IMR-90 (cell line): ENCODE measurements at regions not wholly inside any gene's neighbourhood (a gene's known extent, or its start where the extent isn't known, plus 50 kb on each side); places are given as distances from the start of the nearest gene placed in this dataset.

Experiments
- ATAC-seq: fragments of 200-7000 bp; cut with Tn5 transposase; 2 replicates; pipeline ENCODE4 v1.9.1; 2020; ENCODE audit warnings: low read depth, mild to moderate bottlenecking, moderate library complexity
- BruUV-seq: library from RNA; stranded (reverse); fragments of 400-500 nt; replicated peaks from 2 replicates; lab custom pipeline; 2021; lab: Mats Ljungman, UMichigan
- CTCF ChIA-PET: fragments of 300-600 bp; formaldehyde crosslinking; extraction: SDS; loops from one replicate; lab custom pipeline; 2021; ENCODE audit warnings: antibody characterized with exemption; lab: Yijun Ruan, JAX
- POLR2A ChIA-PET: fragments of 300-600 bp; sonication (Branson Sonifier 250); formaldehyde crosslinking; loops from one replicate; lab custom pipeline; 2022; ENCODE audit warnings: antibody characterized with exemption; ENCODE audit not compliant: unreplicated experiment; lab: Charles Lee
- DNase-seq: peaks from one replicate; pipeline ENCODE4 v3.0.0; 2013
- H2AFZ ChIP-seq: replicated peaks from 2 replicates; pipeline ENCODE3; 2013; ENCODE audit warnings: low read length, mild to moderate bottlenecking; ENCODE audit not compliant: poor library complexity
- H2AK5ac ChIP-seq: 2 replicates; pipeline ENCODE4 v1.6.1; 2013; ENCODE audit warnings: low read depth, low read length, inconsistent platforms
- H2AK9ac ChIP-seq: replicated peaks from 2 replicates; pipeline ENCODE3; 2013; ENCODE audit warnings: mild to moderate bottlenecking, low read depth, low read length, moderate library complexity; ENCODE audit not compliant: poor library complexity
- H2BK120ac ChIP-seq: 2 replicates; pipeline ENCODE4 v1.6.1; 2013; ENCODE audit warnings: low read depth, low read length, inconsistent platforms
- H2BK15ac ChIP-seq: 3 replicates; pipeline ENCODE4 v1.6.1; 2013; ENCODE audit warnings: low read depth, low read length, inconsistent platforms
- H2BK20ac ChIP-seq: 2 replicates; pipeline ENCODE4 v1.6.1; 2013; ENCODE audit warnings: low read depth, mild to moderate bottlenecking, inconsistent platforms, low read length, moderate library complexity
- H2BK5ac ChIP-seq: 2 replicates; pipeline ENCODE4 v1.6.1; 2013; ENCODE audit warnings: mild to moderate bottlenecking, low read depth, low read length, inconsistent platforms; ENCODE audit not compliant: poor library complexity, severe bottlenecking
- H3K14ac ChIP-seq: replicated peaks from 2 replicates; pipeline ENCODE4 v1.6.1; 2013; ENCODE audit warnings: low read depth, low read length, inconsistent platforms
- H3K18ac ChIP-seq: 2 replicates; pipeline ENCODE4 v1.6.1; 2013; ENCODE audit warnings: low read depth, low read length, control low read depth
- H3K23ac ChIP-seq: 2 replicates; pipeline ENCODE4 v1.6.1; 2013; ENCODE audit warnings: low read depth, low read length, inconsistent platforms
- H3K27ac ChIP-seq: 2 replicates; pipeline ENCODE4 v1.5.1; 2013; ENCODE audit warnings: mild to moderate bottlenecking, control low read depth, low read length; ENCODE audit not compliant: insufficient read depth
- H3K27me3 ChIP-seq: 2 replicates; pipeline ENCODE4 v1.6.1; 2013; ENCODE audit warnings: low read length; ENCODE audit not compliant: control insufficient read depth, insufficient read depth
- H3K36me3 ChIP-seq: 2 replicates; pipeline ENCODE4 v1.6.1; 2013; ENCODE audit warnings: low read length, mixed read lengths; ENCODE audit not compliant: control insufficient read depth, insufficient read depth
- H3K4ac ChIP-seq: 2 replicates; pipeline ENCODE4 v1.6.1; 2013; ENCODE audit warnings: low read depth, low read length, inconsistent platforms
- H3K4me1 ChIP-seq: 2 replicates; pipeline ENCODE4 v1.6.1; 2013; ENCODE audit warnings: low read length, mixed read lengths; ENCODE audit not compliant: control insufficient read depth, insufficient read depth
- H3K4me2 ChIP-seq: 2 replicates; pipeline ENCODE4 v1.6.1; 2013; ENCODE audit warnings: low read depth, mild to moderate bottlenecking, control low read depth, low read length, moderate library complexity
- H3K4me3 ChIP-seq: 2 replicates; pipeline ENCODE4 v1.5.1; 2013; ENCODE audit warnings: low read depth, mild to moderate bottlenecking, control low read depth, low read length, moderate library complexity; ENCODE audit not compliant: insufficient read depth
- H3K56ac ChIP-seq: 2 replicates; pipeline ENCODE4 v1.6.1; 2013; ENCODE audit warnings: low read length, inconsistent platforms; ENCODE audit not compliant: insufficient read depth; ENCODE audit errors: extremely low read depth
- H3K79me1 ChIP-seq, 2 experiments: 2 replicates each; pipeline ENCODE4 v1.6.1; 2013; ENCODE audit warnings: low read length in 2 of 2, inconsistent platforms in 1 of 2, low read depth in 1 of 2
- H3K9ac ChIP-seq: 2 replicates; pipeline ENCODE4 v1.6.1; 2013; ENCODE audit warnings: low read depth, low read length, control low read depth
- H3K9me1 ChIP-seq: 2 replicates; pipeline ENCODE4 v1.6.1; 2013; ENCODE audit warnings: low read length, inconsistent platforms; ENCODE audit not compliant: insufficient read depth
- H3K9me3 ChIP-seq: 2 replicates; pipeline ENCODE4 v1.6.1; 2013; ENCODE audit warnings: low read length; ENCODE audit not compliant: control insufficient read depth, insufficient read depth
- H4K20me1 ChIP-seq: 2 replicates; pipeline ENCODE4 v1.6.1; 2013; ENCODE audit warnings: low read length, inconsistent platforms; ENCODE audit not compliant: insufficient read depth
- H4K5ac ChIP-seq: 2 replicates; pipeline ENCODE4 v1.6.1; 2013; ENCODE audit warnings: mild to moderate bottlenecking, low read depth, low read length, control low read depth
- H4K8ac ChIP-seq, 2 experiments: 2 replicates each; pipeline ENCODE4 v1.6.1; 2013; ENCODE audit warnings: low read depth in 2 of 2, low read length in 2 of 2, control low read depth in 1 of 2, inconsistent platforms in 1 of 2
- H4K91ac ChIP-seq: 2 replicates; pipeline ENCODE4 v1.6.1; 2013; ENCODE audit warnings: low read depth, low read length, inconsistent platforms; ENCODE audit not compliant: insufficient read depth
- BHLHE40 ChIP-seq: fragments of 150-350 bp; IDR thresholded peaks from 2 replicates; pipeline ENCODE4 v1.6.1; 2016; ENCODE audit warnings: mild to moderate bottlenecking, low read depth, low read length
- CEBPB ChIP-seq: IDR thresholded peaks from 2 replicates; pipeline ENCODE4 v1.6.1; 2012; ENCODE audit warnings: low read depth, low read length, improper control_type of control experiment
- CHD1 ChIP-seq: IDR thresholded peaks from 2 replicates; pipeline ENCODE4 v1.6.1; 2012; ENCODE audit warnings: low read depth, low read length, improper control_type of control experiment
- FOS ChIP-seq: fragments of 150-350 bp; IDR thresholded peaks from 2 replicates; pipeline ENCODE4 v1.6.1; 2016; ENCODE audit warnings: low read depth, low read length
- MAFK ChIP-seq: IDR thresholded peaks from 2 replicates; pipeline ENCODE4 v1.6.1; 2012; ENCODE audit warnings: low read depth, low read length, improper control_type of control experiment
- MXI1 ChIP-seq: IDR thresholded peaks from 2 replicates; pipeline ENCODE4 v1.6.1; 2012; ENCODE audit warnings: low read depth, mild to moderate bottlenecking, low read length, moderate library complexity, borderline replicate concordance
- NFE2L2 ChIP-seq: fragments of 150-350 bp; IDR thresholded peaks from 2 replicates; pipeline ENCODE4 v1.6.1; 2016; ENCODE audit warnings: low read depth, mild to moderate bottlenecking, low read length
- POLR2A ChIP-seq: IDR thresholded peaks from 2 replicates; pipeline ENCODE4 v1.6.1; 2012; ENCODE audit warnings: mild to moderate bottlenecking, low read depth, low read length
- WGBS, 2 experiments: methylation state at CpG; one replicate each; pipeline versions ENCODE4 v1.1.5 to v1.1.7; 2013; ENCODE audit warnings: missing lambda C conversion rate in 2 of 2; ENCODE audit not compliant: insufficient read length in 1 of 2; ENCODE audit errors: extremely low coverage in 2 of 2; 5-methylcytosine and 5-hydroxymethylcytosine counted together
- dilution Hi-C: fragments of 300-500 bp; cut with HindIII; formaldehyde crosslinking; loops from one replicate; pipeline ENCODE4 v1.14.3; 2018; ENCODE audit warnings: low sequenced_read_pairs; ENCODE audit not compliant: unreplicated experiment
- in situ Hi-C: fragments of 300-500 bp; cut with MboI; formaldehyde crosslinking; loops from 3 replicates; pipeline ENCODE4 v1.14.3; 2019; ENCODE audit warnings: low sequenced_read_pairs, inconsistent platforms, mixed read lengths
- intact Hi-C: fragments of 100-400 bp; cut with micrococcal nuclease; formaldehyde crosslinking; loops from 2 replicates; pipeline ENCODE4 v1.10.0; 2022

- Histone ChIP-seq H2AK9ac (no peak overlapping the region), H3K9me3 (peaks cover 23% of the 10 kb centered on the region), H2AK5ac (no peak overlapping the region), H3K9ac (no peak overlapping the region), H2BK120ac (no peak overlapping the region), H2BK20ac (no peak overlapping the region), H4K8ac (no peak overlapping the region), H3K27ac (no peak overlapping the region), H2BK15ac (no peak overlapping the region), H3K56ac (no peak overlapping the region), H3K4ac (no peak overlapping the region), H4K20me1 (no peaks in the 10 kb centered on the region), H4K91ac (no peak overlapping the region), H3K4me2 (no peak overlapping the region), H2BK5ac (no peak overlapping the region), H3K23ac (no peak overlapping the region), H3K4me1 (no peaks in the 10 kb centered on the region), H2AFZ (no peak overlapping the region), H3K79me1 (no peaks in the 10 kb centered on the region), H3K27me3 (no peaks in the 10 kb centered on the region), H3K9me1 (no peaks in the 10 kb centered on the region), H3K4me3 (no peak overlapping the region), H4K5ac (no peak overlapping the region), H3K14ac (no peak overlapping the region), H3K18ac (no peak overlapping the region), H3K36me3 (no peaks in the 10 kb centered on the region)
- no peak for TF ChIP-seq MAFK
- no peak for TF ChIP-seq CHD1
- TF ChIP-seq FOS: no peak
- TF ChIP-seq BHLHE40: no peak
- TF ChIP-seq MXI1: no peak
- TF ChIP-seq CEBPB: no peak
- no peak for TF ChIP-seq POLR2A
- no peak for TF ChIP-seq NFE2L2
- BruUV-seq: no TSS peak
- ChIA-PET POLR2A (no interaction called here), CTCF (no interaction called here)
- ATAC-seq (no peak), DNase-seq (no peak)
- intact Hi-C loops: no loop called here
- in situ Hi-C loops: no loop called here
- dilution Hi-C loops: no loop called here
- WGBS, 2 experiments: 81% methylated on average over 3 of the region's 8 CpGs; no CpG with 5 or more reads in 1 of the 2 experiments
Observed at GRCh38 chrX:525134-525533, 105.5 kb upstream of the SHOX start.
